GM23338 (cell line): ENCODE measurements at regions not wholly inside any gene's neighbourhood (a gene's known extent, or its start where the extent isn't known, plus 50 kb on each side); places are given as distances from the start of the nearest gene placed in this dataset.
A peak's percentile ranks its signal among the peaks of the same experiment; 100 is the strongest.

Source experiments
- ATAC-seq: fragments of 200-7000 bp; cut with Tn5 transposase; 3 replicates; pipeline ENCODE4 v1.9.1; 2020
- DNase-seq: peaks from one replicate; pipeline ENCODE4 v3.0.0-alpha.2; 2015; ENCODE audit warnings: low spot score
- H2AFZ ChIP-seq: fragments of 200-600 bp; sonication (generic); 2 replicates; pipeline ENCODE4 v1.8.0; 2016; ENCODE audit warnings: antibody characterized with exemption, mild to moderate bottlenecking, moderate library complexity
- H3F3A ChIP-seq: fragments of 200-600 bp; sonication (generic); replicated peaks from 2 replicates; pipeline ENCODE4 v1.8.0; 2017; ENCODE audit warnings: antibody characterized with exemption, mixed run types, low read depth
- H3K27ac ChIP-seq: fragments of 200-600 bp; sonication (generic); 2 replicates; pipeline ENCODE4 v1.6.1; 2016; ENCODE audit warnings: low read depth
- H3K27me3 ChIP-seq: fragments of 200-600 bp; sonication (generic); 2 replicates; pipeline ENCODE4 v1.8.0; 2016; ENCODE audit warnings: mild to moderate bottlenecking, mixed run types, moderate library complexity; ENCODE audit not compliant: insufficient read depth
- H3K36me3 ChIP-seq: fragments of 200-600 bp; sonication (generic); 2 replicates; pipeline ENCODE4 v1.8.0; 2016; ENCODE audit warnings: mild to moderate bottlenecking; ENCODE audit not compliant: insufficient read depth
- H3K4me1 ChIP-seq: fragments of 200-600 bp; sonication (generic); 2 replicates; pipeline ENCODE4 v1.8.0; 2016; ENCODE audit warnings: mild to moderate bottlenecking, moderate library complexity; ENCODE audit not compliant: insufficient read depth
- H3K4me2 ChIP-seq: fragments of 200-600 bp; sonication (generic); 2 replicates; pipeline ENCODE4 v1.7.1; 2017; ENCODE audit warnings: mixed run types
- H3K4me3 ChIP-seq: fragments of 200-600 bp; sonication (generic); 2 replicates; pipeline ENCODE4 v1.6.1; 2016; ENCODE audit warnings: mixed run types
- H3K79me2 ChIP-seq: fragments of 200-600 bp; sonication (generic); replicated peaks from 2 replicates; pipeline ENCODE4 v1.8.0; 2017; ENCODE audit warnings: mild to moderate bottlenecking; ENCODE audit not compliant: insufficient read depth
- H3K9me2 ChIP-seq: fragments of 200-600 bp; sonication (generic); 2 replicates; pipeline ENCODE4 v1.8.0; 2017; ENCODE audit not compliant: insufficient read depth
- H4K20me1 ChIP-seq: fragments of 200-600 bp; sonication (generic); replicated peaks from 2 replicates; pipeline ENCODE4 v1.8.0; 2017; ENCODE audit warnings: mild to moderate bottlenecking; ENCODE audit not compliant: insufficient read depth
- H3K27ac Mint-ChIP-seq: 2 replicates; pipeline ENCODE4 v1.8.0; 2020; ENCODE audit warnings: inconsistent platforms, mild to moderate bottlenecking, moderate library complexity, mixed read lengths
- H3K27me3 Mint-ChIP-seq: 3 replicates; pipeline ENCODE4 v1.8.0; 2022; ENCODE audit warnings: low read depth, mild to moderate bottlenecking, moderate library complexity, mixed read lengths, inconsistent platforms; ENCODE audit not compliant: insufficient read depth, poor library complexity
- H3K36me3 Mint-ChIP-seq: 3 replicates; pipeline ENCODE4 v1.8.0; 2021; ENCODE audit warnings: low read depth, mild to moderate bottlenecking, inconsistent platforms, moderate library complexity, mixed read lengths
- H3K4me1 Mint-ChIP-seq: 3 replicates; pipeline ENCODE4 v1.8.0; 2020; ENCODE audit warnings: mild to moderate bottlenecking, inconsistent platforms, mixed read lengths
- H3K4me3 Mint-ChIP-seq: 3 replicates; pipeline ENCODE4 v1.8.0; 2021; ENCODE audit warnings: moderate library complexity, mild to moderate bottlenecking, inconsistent platforms, mixed read lengths
- H3K9me3 Mint-ChIP-seq: 3 replicates; pipeline ENCODE4 v1.8.0; 2020; ENCODE audit warnings: moderate library complexity, mild to moderate bottlenecking, inconsistent platforms, mixed read lengths
- CREB1 ChIP-seq: fragments of 250-450 bp; sonication (Bioruptor Pico); IDR thresholded peaks from 2 replicates; pipeline ENCODE4 v1.5.0; 2020; ENCODE audit warnings: low read depth, mild to moderate bottlenecking, moderate library complexity
- EZH2phosphoT487 ChIP-seq: fragments of 200-600 bp; sonication (generic); IDR thresholded peaks from one replicate; pipeline ENCODE4 v1.8.1; 2018; ENCODE audit warnings: antibody characterized with exemption; ENCODE audit not compliant: unreplicated experiment
- REST ChIP-seq: IDR thresholded peaks from one replicate; pipeline ENCODE4 v1.6.1; 2018; ENCODE audit warnings: antibody characterized with exemption; ENCODE audit not compliant: unreplicated experiment
- STAT1 ChIP-seq: IDR thresholded peaks from one replicate; pipeline ENCODE4 v1.6.1; 2016; ENCODE audit warnings: antibody characterized with exemption; ENCODE audit not compliant: unreplicated experiment
- ZNF114 ChIP-seq: fragments of 250-450 bp; sonication (Bioruptor Pico); IDR thresholded peaks from 2 replicates; pipeline ENCODE4 v1.5.0; 2020; ENCODE audit warnings: mild to moderate bottlenecking, moderate library complexity
- ZNF331 ChIP-seq: fragments of 250-450 bp; sonication (Bioruptor Pico); IDR thresholded peaks from 2 replicates; pipeline ENCODE4 v1.5.0; 2020; ENCODE audit warnings: low read depth, mild to moderate bottlenecking, moderate library complexity
- ZNF462 ChIP-seq: fragments of 250-450 bp; sonication (Bioruptor Pico); IDR thresholded peaks from 2 replicates; pipeline ENCODE4 v1.5.0; 2020; ENCODE audit warnings: mild to moderate bottlenecking, moderate library complexity
- TF ChIP-seq, protein P1 (sequence below), 2 experiments: fragments of 200-600 bp in 1 of 2; sonication (generic) in 1 of 2; conservative IDR thresholded peaks; 2 replicates each; pipeline versions ENCODE4 v1.5.1 to v1.6.1; 2016 to 2017; ENCODE audit warnings: antibody characterized with exemption in 2 of 2, low read depth in 2 of 2, mild to moderate bottlenecking in 2 of 2, moderate library complexity in 1 of 2

- Mint-ChIP-seq H3K27ac (no peak overlapping the region), H3K27me3 (no peaks in the 10 kb centered on the region), H3K36me3 (no peaks in the 10 kb centered on the region), H3K9me3 (no peaks in the 10 kb centered on the region), H3K4me1 (no peaks in the 10 kb centered on the region), H3K4me3 (no peak overlapping the region)
- no peaks in the 10 kb centered on the region for H3K27me3 ChIP-seq
- H3K4me2 ChIP-seq, result no peak overlapping the region
- peaks cover 15% of the 10 kb centered on the region; the same call in 1 of the 2 replicates for H3K9me2 ChIP-seq
- no peak overlapping the region for H3K4me3 ChIP-seq
- H3K79me2 ChIP-seq, result no peaks in the 10 kb centered on the region
- peak overlapping the region; percentile 25; the same call in 1 of the 2 replicates for H2AFZ ChIP-seq
- DNase-seq, result peak; percentile 11
- ATAC-seq, result no peak; the same call in 2 of the 3 replicates
- H3K27ac ChIP-seq, result no peak overlapping the region
- H3K36me3 ChIP-seq, result no peaks in the 10 kb centered on the region
- H3F3A ChIP-seq, result no peaks in the 10 kb centered on the region
- no peaks in the 10 kb centered on the region for H4K20me1 ChIP-seq
- H3K4me1 ChIP-seq, result no peaks in the 10 kb centered on the region
- TF ChIP-seq, protein P1, sequence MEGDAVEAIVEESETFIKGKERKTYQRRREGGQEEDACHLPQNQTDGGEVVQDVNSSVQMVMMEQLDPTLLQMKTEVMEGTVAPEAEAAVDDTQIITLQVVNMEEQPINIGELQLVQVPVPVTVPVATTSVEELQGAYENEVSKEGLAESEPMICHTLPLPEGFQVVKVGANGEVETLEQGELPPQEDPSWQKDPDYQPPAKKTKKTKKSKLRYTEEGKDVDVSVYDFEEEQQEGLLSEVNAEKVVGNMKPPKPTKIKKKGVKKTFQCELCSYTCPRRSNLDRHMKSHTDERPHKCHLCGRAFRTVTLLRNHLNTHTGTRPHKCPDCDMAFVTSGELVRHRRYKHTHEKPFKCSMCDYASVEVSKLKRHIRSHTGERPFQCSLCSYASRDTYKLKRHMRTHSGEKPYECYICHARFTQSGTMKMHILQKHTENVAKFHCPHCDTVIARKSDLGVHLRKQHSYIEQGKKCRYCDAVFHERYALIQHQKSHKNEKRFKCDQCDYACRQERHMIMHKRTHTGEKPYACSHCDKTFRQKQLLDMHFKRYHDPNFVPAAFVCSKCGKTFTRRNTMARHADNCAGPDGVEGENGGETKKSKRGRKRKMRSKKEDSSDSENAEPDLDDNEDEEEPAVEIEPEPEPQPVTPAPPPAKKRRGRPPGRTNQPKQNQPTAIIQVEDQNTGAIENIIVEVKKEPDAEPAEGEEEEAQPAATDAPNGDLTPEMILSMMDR (conservative IDR thresholded peaks at IDR 0.05; ENCODE audit: low read depth in 2 of 2), result no peak
- TF ChIP-seq ZNF462 (CRISPR knock-in tag) (0 out of 2 replicates have a peak, but pooled peaks have one; percentile 24), ZNF114 (no peak)
These were observed 203.9 kb downstream of the VGLL3 start for GRCh38 chr3:86787091-86787490.

DNA sequence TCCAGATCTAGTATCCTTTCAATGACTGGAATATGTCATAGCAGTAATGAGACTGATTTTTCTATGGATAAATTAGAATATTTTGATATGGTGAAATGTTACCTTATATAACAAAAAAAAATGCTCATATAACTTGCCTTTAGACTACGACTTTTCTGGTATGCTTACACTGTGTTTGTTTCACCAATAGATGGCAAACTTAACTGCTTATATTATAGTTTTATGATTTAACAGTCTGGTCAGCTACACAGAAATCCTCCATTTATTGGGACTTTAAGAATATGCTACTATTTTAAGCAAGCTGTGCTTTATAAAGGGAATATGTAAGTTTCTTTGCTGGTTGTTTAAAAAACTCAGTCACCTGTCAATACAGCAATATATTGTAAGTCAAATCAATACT, 205.6 kb downstream of the VGLL3 start:
- H3K4me3 Mint-ChIP-seq, result no peak overlapping the region
- Histone ChIP-seq H3K4me2 (no peak overlapping the region), H3K9me2 (peaks cover 15% of the 10 kb centered on the region; the same call in 1 of the 2 replicates), H3K36me3 (no peaks in the 10 kb centered on the region), H2AFZ (no peak overlapping the region), H3F3A (no peaks in the 10 kb centered on the region), H3K4me1 (no peaks in the 10 kb centered on the region), H3K27ac (no peak overlapping the region), H4K20me1 (no peaks in the 10 kb centered on the region), H3K79me2 (no peaks in the 10 kb centered on the region), H3K4me3 (no peak overlapping the region), H3K27me3 (no peaks in the 10 kb centered on the region)
- DNase-seq, result no peak
- H3K36me3 Mint-ChIP-seq, result no peaks in the 10 kb centered on the region
- H3K4me1 Mint-ChIP-seq, result no peaks in the 10 kb centered on the region
- no peak overlapping the region for H3K27ac Mint-ChIP-seq
- no peaks in the 10 kb centered on the region for H3K9me3 Mint-ChIP-seq
- H3K27me3 Mint-ChIP-seq, result no peaks in the 10 kb centered on the region
- ATAC-seq, result no peak
- TF ChIP-seq ZNF114 (no peak), EZH2phosphoT487 (no peak), STAT1 (no peak), ZNF331 (CRISPR knock-in tag) (no peak), REST (no peak), CREB1 (CRISPR knock-in tag) (no peak)
